ENCODE measurements at regions not wholly inside any gene's neighbourhood (a gene's known extent, or its start where the extent isn't known, plus 50 kb on each side); places are given as distances from the start of the nearest gene placed in this dataset.

DNA sequence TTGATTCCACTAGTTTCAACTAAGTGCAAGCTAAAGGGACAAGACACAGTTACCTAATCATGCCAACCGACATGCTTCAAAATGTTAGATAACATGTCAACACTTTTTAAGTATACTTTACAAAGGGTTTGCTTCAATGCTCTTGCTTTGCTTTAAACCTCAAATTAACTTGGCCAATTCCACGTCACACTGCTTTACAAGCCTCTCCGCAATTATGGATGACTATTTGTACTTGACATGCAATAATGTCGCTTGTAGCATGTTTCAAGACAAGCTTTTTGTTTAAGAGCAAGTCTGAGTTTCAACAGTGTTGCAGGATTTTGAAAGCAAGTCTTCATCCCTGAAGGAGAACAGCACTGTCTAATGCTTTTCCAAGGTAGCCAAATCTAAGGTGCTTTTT, 86.9 kb downstream of the CNTN3 start:
- no peak for DNase-seq
- Mint-ChIP-seq H3K4me3 (no peak overlapping the region), H3K9me3 (peaks cover 9% of the 10 kb centered on the region), H3K4me1 (no peaks in the 10 kb centered on the region), H3K36me3 (ENCODE audit: low read depth) (no peaks in the 10 kb centered on the region), H3K27me3 (no peaks in the 10 kb centered on the region), H3K27ac (no peak overlapping the region)
- ATAC-seq: no peak

DNA sequence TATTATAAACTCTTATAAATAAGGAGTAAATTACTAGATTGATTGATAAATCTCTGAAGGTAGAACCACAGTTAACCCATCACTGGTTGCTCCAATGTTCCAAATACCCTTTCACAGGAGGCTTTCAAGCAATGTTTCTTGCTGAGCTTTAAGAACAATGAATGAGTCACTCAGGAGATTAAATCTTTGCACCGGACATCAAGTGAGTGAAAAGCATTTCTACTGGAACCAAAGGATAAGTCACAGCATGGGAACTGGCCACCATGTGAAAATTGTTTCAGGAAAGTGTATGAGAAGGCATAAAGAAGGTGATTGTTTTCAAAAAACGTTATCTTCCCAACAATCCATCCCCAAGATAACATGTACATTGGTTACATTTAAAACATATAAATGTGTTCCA, 90.6 kb downstream of the CNTN3 start:
- Mint-ChIP-seq H3K4me3 (no peak overlapping the region), H3K27ac (no peak overlapping the region), H3K27me3 (no peaks in the 10 kb centered on the region), H3K36me3 (ENCODE audit: low read depth) (no peaks in the 10 kb centered on the region), H3K9me3 (no peaks in the 10 kb centered on the region), H3K4me1 (no peaks in the 10 kb centered on the region)
- no peak for ATAC-seq
- DNase-seq: no peak

GRCh38 chr3:74520895-74521294, 93.6 kb downstream of the CNTN3 start:
- DNase-seq (no peak), ATAC-seq (no peak)
- Mint-ChIP-seq H3K9me3 (peaks cover 9% of the 10 kb centered on the region), H3K4me3 (no peak overlapping the region), H3K27me3 (no peaks in the 10 kb centered on the region), H3K4me1 (no peaks in the 10 kb centered on the region), H3K36me3 (ENCODE audit: low read depth) (no peaks in the 10 kb centered on the region), H3K27ac (no peak overlapping the region)

DNA sequence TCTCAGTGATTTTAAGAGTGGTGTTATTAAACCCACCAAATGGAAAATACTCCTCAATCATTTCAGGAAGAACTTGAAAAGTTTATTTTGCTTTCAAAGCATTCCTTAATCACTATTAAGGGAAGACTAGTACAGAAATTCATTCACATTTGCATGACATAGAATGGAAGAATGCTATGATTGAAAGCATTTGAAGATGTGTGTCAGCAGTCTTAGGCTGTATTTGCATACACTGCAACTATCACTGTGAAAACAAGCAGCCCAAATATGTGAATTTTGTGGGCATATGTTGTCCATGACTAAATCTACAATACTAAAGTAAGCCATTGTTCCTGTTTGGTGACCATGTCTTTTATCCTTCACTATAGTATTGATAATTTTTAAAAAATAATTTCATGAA, 95.8 kb downstream of the CNTN3 start:
- DNase-seq (no peak), ATAC-seq (no peak)
- H3K27ac Mint-ChIP-seq: no peak overlapping the region

GRCh38 chr3:74516019-74516418, 98.4 kb downstream of the CNTN3 start:
- Mint-ChIP-seq H3K4me1 (no peaks in the 10 kb centered on the region), H3K27ac (no peak overlapping the region), H3K4me3 (no peak overlapping the region), H3K36me3 (ENCODE audit: low read depth) (no peaks in the 10 kb centered on the region), H3K27me3 (no peaks in the 10 kb centered on the region), H3K9me3 (peaks cover 10% of the 10 kb centered on the region)
- DNase-seq (no peak), ATAC-seq (no peak)

More for the DNA sequence above, 95.8 kb downstream of the CNTN3 start:
- no peaks in the 10 kb centered on the region for H3K4me1 Mint-ChIP-seq
- no peaks in the 10 kb centered on the region for H3K36me3 Mint-ChIP-seq (ENCODE audit: low read depth)
- H3K27me3 Mint-ChIP-seq: no peaks in the 10 kb centered on the region
- peaks cover 10% of the 10 kb centered on the region for H3K9me3 Mint-ChIP-seq
- no peak overlapping the region for H3K4me3 Mint-ChIP-seq

- H3K27me3 Mint-ChIP-seq: no peaks in the 10 kb centered on the region
- no peak for ATAC-seq
- H3K36me3 Mint-ChIP-seq (ENCODE audit: low read depth): no peaks in the 10 kb centered on the region
- H3K4me3 Mint-ChIP-seq: no peak overlapping the region
- peaks cover 10% of the 10 kb centered on the region for H3K9me3 Mint-ChIP-seq
- no peak overlapping the region for H3K27ac Mint-ChIP-seq
- H3K4me1 Mint-ChIP-seq: no peaks in the 10 kb centered on the region
- no peak for DNase-seq
Measured at GRCh38 chr3:74515451-74515850, 99.0 kb downstream of the CNTN3 start.

DNA sequence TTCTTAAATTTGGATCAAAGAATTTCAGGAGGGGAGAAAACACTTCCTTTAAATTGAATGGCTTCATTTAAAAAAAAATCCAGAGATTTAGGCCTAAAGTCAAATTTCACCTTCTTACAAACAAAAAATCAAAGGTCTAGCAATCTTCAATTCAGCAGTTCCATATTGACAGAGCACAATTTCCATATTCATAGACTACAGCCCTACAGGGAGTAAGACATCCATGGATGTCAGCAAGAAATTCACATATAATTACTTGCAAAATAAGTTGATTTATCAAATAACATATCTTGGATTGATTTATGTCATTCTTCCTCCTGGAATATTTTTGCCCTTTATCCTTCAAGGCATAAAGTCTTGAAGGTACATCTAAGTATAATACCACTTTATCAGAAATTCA, 103.4 kb downstream of the CNTN3 start:
- no peaks in the 10 kb centered on the region for H3K27me3 Mint-ChIP-seq
- no peak for DNase-seq
- no peak overlapping the region for H3K4me3 Mint-ChIP-seq
- H3K9me3 Mint-ChIP-seq: peaks cover 10% of the 10 kb centered on the region
- no peaks in the 10 kb centered on the region for H3K4me1 Mint-ChIP-seq
- H3K27ac Mint-ChIP-seq: no peak overlapping the region
- H3K36me3 Mint-ChIP-seq (ENCODE audit: low read depth): no peaks in the 10 kb centered on the region
- no peak for ATAC-seq

- H3K4me1 Mint-ChIP-seq: no peaks in the 10 kb centered on the region
- ATAC-seq (no peak), DNase-seq (no peak)
- H3K36me3 Mint-ChIP-seq (ENCODE audit: low read depth): no peaks in the 10 kb centered on the region
- no peaks in the 10 kb centered on the region for H3K27me3 Mint-ChIP-seq
- no peak overlapping the region for H3K4me3 Mint-ChIP-seq
- H3K27ac Mint-ChIP-seq: no peak overlapping the region
- H3K9me3 Mint-ChIP-seq: peaks cover 6% of the 10 kb centered on the region
Measured at GRCh38 chr3:74510261-74510818, 104.1 kb downstream of the CNTN3 start.

DNA sequence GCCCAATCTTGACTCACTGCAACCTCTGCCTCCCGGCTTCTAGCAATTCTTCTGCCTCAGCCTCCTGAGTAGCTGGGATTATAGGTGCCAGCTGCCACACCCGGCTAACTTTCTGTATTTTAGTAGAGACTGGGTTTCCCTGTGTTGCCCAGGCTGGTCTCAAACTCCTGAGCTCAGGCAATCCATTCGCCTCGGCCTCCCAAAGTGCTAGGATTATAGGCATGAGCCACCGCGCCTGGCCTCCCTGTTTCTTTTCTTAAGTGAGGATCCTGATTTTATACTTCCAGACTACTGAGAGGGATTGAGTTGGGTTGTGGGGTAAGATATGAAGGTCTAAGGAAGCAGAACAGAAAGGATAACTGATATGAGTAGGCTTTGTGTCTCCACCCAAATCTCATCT, 106.8 kb downstream of the CNTN3 start:
- Mint-ChIP-seq H3K27ac (no peak overlapping the region), H3K36me3 (ENCODE audit: low read depth) (no peaks in the 10 kb centered on the region), H3K4me3 (no peak overlapping the region), H3K9me3 (peaks cover 16% of the 10 kb centered on the region), H3K27me3 (no peaks in the 10 kb centered on the region), H3K4me1 (no peaks in the 10 kb centered on the region)
- DNase-seq (no peak), ATAC-seq (no peak)

GRCh38 chr3:74506246-74506645, 108.2 kb downstream of the CNTN3 start:
- no peaks in the 10 kb centered on the region for H3K36me3 Mint-ChIP-seq (ENCODE audit: low read depth)
- H3K9me3 Mint-ChIP-seq: peaks cover 19% of the 10 kb centered on the region
- DNase-seq: no peak
- H3K4me3 Mint-ChIP-seq: no peak overlapping the region
- no peak for ATAC-seq
- H3K27me3 Mint-ChIP-seq: no peaks in the 10 kb centered on the region
- H3K4me1 Mint-ChIP-seq: no peaks in the 10 kb centered on the region
- H3K27ac Mint-ChIP-seq: no peak overlapping the region

GRCh38 chr3:74501007-74501406, 113.5 kb downstream of the CNTN3 start:
- DNase-seq: no peak

DNA sequence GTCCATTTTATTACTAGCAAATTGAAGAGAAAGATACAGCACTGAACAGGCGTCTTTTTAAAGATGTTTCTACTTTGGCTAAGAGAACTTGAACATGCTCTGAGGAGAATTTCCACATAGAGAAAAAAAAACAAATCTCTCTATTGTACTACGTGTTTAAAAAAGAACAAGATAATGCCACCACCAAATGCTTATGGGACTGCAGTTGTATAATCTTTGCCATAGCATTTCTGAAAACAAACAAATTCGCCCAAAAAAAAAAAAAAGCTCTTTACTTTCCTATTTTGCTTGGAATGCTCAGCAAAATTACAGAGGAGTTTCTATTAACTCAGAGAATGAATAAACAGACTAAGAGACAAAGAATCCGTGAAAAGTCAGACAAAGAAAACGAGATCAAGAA, 114.2 kb downstream of the CNTN3 start:
- H3K9me3 Mint-ChIP-seq: peaks cover 18% of the 10 kb centered on the region
- H3K27ac Mint-ChIP-seq: no peak overlapping the region
- no peaks in the 10 kb centered on the region for H3K4me1 Mint-ChIP-seq
- no peak for DNase-seq
- no peak for ATAC-seq
- no peaks in the 10 kb centered on the region for H3K36me3 Mint-ChIP-seq (ENCODE audit: low read depth)
- no peak overlapping the region for H3K4me3 Mint-ChIP-seq
- H3K27me3 Mint-ChIP-seq: no peaks in the 10 kb centered on the region

More at GRCh38 chr3:74501007-74501406, 113.5 kb downstream of the CNTN3 start:
- no peak for ATAC-seq
- H3K9me3 Mint-ChIP-seq: peaks cover 18% of the 10 kb centered on the region
- H3K27ac Mint-ChIP-seq: no peak overlapping the region
- no peaks in the 10 kb centered on the region for H3K36me3 Mint-ChIP-seq (ENCODE audit: low read depth)
- no peaks in the 10 kb centered on the region for H3K27me3 Mint-ChIP-seq
- H3K4me1 Mint-ChIP-seq: no peaks in the 10 kb centered on the region
- no peak overlapping the region for H3K4me3 Mint-ChIP-seq

GRCh38 chr3:74491874-74492273, 122.6 kb downstream of the CNTN3 start:
- peaks cover 11% of the 10 kb centered on the region for H3K9me3 Mint-ChIP-seq
- no peaks in the 10 kb centered on the region for H3K27me3 Mint-ChIP-seq
- no peaks in the 10 kb centered on the region for H3K36me3 Mint-ChIP-seq (ENCODE audit: low read depth)
- ATAC-seq (no peak), DNase-seq (no peak)
- H3K4me3 Mint-ChIP-seq: no peak overlapping the region
- no peaks in the 10 kb centered on the region for H3K4me1 Mint-ChIP-seq
- no peak overlapping the region for H3K27ac Mint-ChIP-seq

DNA sequence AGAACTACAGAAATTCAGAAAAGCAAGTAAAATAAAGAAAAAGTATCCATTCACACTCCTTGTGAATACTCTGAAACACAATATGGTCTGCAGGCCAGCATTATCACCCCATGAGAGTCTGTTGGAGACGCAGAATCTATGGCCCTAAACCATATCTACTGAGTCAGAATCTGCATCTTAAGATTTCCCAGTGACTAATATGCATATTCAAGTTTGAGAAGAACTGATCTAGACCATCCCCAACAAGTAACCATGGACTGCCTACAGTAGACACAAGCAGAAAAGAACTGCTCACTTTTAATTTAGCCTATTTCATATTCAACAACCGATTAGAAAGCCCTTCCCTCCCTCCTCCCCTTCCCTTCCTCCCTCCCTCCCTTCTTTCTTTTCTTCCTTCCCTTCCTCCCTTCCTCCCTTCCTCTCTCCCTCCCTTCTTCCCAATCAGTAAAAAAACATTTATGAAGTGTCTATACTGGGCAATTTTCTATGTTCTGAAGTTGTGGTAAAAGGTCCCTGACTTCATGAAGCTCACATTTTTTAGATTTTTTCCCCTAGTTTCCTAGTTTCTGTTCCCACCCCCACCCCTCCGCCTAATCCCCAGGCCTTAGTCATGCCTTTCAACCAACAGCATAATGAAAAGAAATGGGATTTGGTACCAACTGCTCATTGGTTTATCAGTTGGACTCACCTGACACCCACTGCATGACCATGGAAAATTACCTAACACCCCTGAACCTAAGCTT, 125.2 kb downstream of the CNTN3 start:
- H3K27ac Mint-ChIP-seq: no peak overlapping the region
- no peaks in the 10 kb centered on the region for H3K36me3 Mint-ChIP-seq (ENCODE audit: low read depth)
- H3K9me3 Mint-ChIP-seq: peaks cover 7% of the 10 kb centered on the region
- H3K27me3 Mint-ChIP-seq: no peaks in the 10 kb centered on the region
- no peak overlapping the region for H3K4me3 Mint-ChIP-seq
- ATAC-seq (no peak), DNase-seq (no peak)
- H3K4me1 Mint-ChIP-seq: no peaks in the 10 kb centered on the region

DNA sequence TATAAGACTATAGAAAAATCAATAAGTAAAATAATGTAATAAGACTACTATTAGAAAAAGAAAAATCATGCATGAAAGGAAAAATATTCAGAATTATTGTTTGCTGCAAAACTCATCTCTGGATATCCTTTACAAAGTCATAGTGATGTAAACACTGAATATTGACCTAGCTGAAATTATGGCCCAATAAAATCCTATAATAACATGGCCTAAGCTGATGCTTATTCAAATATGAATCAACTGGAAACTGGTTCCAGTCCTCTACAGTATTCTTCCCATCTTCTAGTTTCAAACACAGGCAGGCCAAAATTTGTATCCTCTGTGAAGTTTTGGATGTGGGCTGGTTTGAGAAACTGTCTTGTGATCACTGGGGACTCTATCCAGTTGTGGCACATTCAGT, 134.5 kb downstream of the CNTN3 start:
- ATAC-seq (no peak), DNase-seq (no peak)
- Mint-ChIP-seq H3K9me3 (peaks cover 8% of the 10 kb centered on the region), H3K27me3 (no peaks in the 10 kb centered on the region), H3K4me3 (no peak overlapping the region), H3K4me1 (no peaks in the 10 kb centered on the region), H3K27ac (no peak overlapping the region), H3K36me3 (ENCODE audit: low read depth) (no peaks in the 10 kb centered on the region)

DNA sequence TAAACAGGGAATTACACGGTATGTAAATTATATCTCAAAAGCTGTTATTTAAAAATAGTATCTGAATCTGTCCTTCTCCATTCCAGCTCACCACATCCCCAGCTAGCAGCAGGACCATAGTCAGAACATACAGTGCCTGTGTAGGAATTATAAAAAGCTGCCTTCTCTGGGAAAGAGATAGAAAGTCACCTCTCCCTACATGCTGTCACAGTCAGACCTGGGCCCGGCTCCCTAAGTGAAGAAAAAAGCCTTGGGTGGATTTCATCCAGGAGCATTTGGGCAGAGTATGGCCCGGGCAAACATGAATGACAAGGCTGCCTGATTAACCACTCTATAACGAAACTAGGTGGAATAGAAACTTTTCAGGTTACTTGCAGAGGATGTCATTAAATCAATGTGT, 144.1 kb downstream of the CNTN3 start:
- no peak overlapping the region for H3K4me3 Mint-ChIP-seq

More for the DNA sequence above, 144.1 kb downstream of the CNTN3 start:
- Mint-ChIP-seq H3K27me3 (no peaks in the 10 kb centered on the region), H3K36me3 (ENCODE audit: low read depth) (no peaks in the 10 kb centered on the region), H3K4me1 (no peaks in the 10 kb centered on the region), H3K27ac (no peak overlapping the region), H3K9me3 (peaks cover 23% of the 10 kb centered on the region)
- DNase-seq (no peak), ATAC-seq (no peak)
